OCI-LY1 (cell line): ENCODE measurements at regions not wholly inside any gene's neighbourhood (a gene's known extent, or its start where the extent isn't known, plus 50 kb on each side); places are given as distances from the start of the nearest gene placed in this dataset.

Experiments used
- H2AFZ ChIP-seq: fragments of 200-600 bp; sonication (generic), shearing (Covaris generic); 2 replicates; pipeline ENCODE4 v1.6.0; 2014; ENCODE audit warnings: antibody characterized with exemption, mild to moderate bottlenecking, low read length
- H3F3A ChIP-seq: fragments of 200-600 bp; sonication (generic), shearing (Covaris generic); 2 replicates; pipeline ENCODE4 v1.6.0; 2014; ENCODE audit warnings: mild to moderate bottlenecking, antibody characterized with exemption, low read length, moderate library complexity; ENCODE audit not compliant: insufficient read depth
- H3K27ac ChIP-seq: fragments of 200-600 bp; sonication (generic); 2 replicates; pipeline ENCODE4 v1.5.1; 2014; ENCODE audit warnings: low read length, mixed run types, mild to moderate bottlenecking, low read depth; ENCODE audit not compliant: poor library complexity, severe bottlenecking
- H3K27me3 ChIP-seq: fragments of 200-600 bp; sonication (generic); 2 replicates; pipeline ENCODE4 v1.6.0; 2014; ENCODE audit warnings: antibody characterized with exemption, mild to moderate bottlenecking, low read length, moderate library complexity; ENCODE audit not compliant: insufficient read depth
- H3K36me3 ChIP-seq: fragments of 200-600 bp; sonication (generic); 2 replicates; pipeline ENCODE4 v1.6.1; 2014; ENCODE audit warnings: mild to moderate bottlenecking, antibody characterized with exemption, low read length, moderate library complexity, mixed read lengths; ENCODE audit not compliant: insufficient read depth
- H3K4me1 ChIP-seq: fragments of 200-600 bp; sonication (generic); 2 replicates; pipeline ENCODE4 v1.5.1; 2014; ENCODE audit warnings: mild to moderate bottlenecking, low read length, moderate library complexity; ENCODE audit not compliant: insufficient read depth, severe bottlenecking
- H3K4me2 ChIP-seq: fragments of 200-600 bp; sonication (generic), shearing (Covaris generic); 2 replicates; pipeline ENCODE4 v1.6.1; 2014; ENCODE audit warnings: low read length
- H3K4me3 ChIP-seq: fragments of 200-600 bp; sonication (generic); 2 replicates; pipeline ENCODE4 v1.5.1; 2014; ENCODE audit warnings: low read length, low read depth, mild to moderate bottlenecking, mixed read lengths; ENCODE audit not compliant: poor library complexity, severe bottlenecking
- H3K79me2 ChIP-seq: fragments of 200-600 bp; shearing (Covaris generic); 2 replicates; pipeline ENCODE4 v1.6.1; 2016; ENCODE audit warnings: mixed run types, low read length, mixed read lengths; ENCODE audit not compliant: insufficient read depth
- H3K9ac ChIP-seq: fragments of 200-600 bp; sonication (generic), shearing (Covaris generic); 2 replicates; pipeline ENCODE4 v1.6.1; 2014; ENCODE audit warnings: mild to moderate bottlenecking, low read length, mixed read lengths
- H3K9me2 ChIP-seq: fragments of 200-600 bp; sonication (generic), shearing (Covaris generic); 2 replicates; pipeline ENCODE4 v1.6.1; 2014; ENCODE audit warnings: low read depth, mild to moderate bottlenecking, low read length, mixed read lengths
- H3K9me3 ChIP-seq: fragments of 200-600 bp; shearing (Covaris generic); 2 replicates; pipeline ENCODE4 v1.6.1; 2014; ENCODE audit warnings: low read length, mixed read lengths
- H4K20me1 ChIP-seq: fragments of 200-600 bp; sonication (generic), shearing (Covaris generic); 2 replicates; pipeline ENCODE4 v1.6.0; 2016; ENCODE audit warnings: mild to moderate bottlenecking, low read length; ENCODE audit not compliant: insufficient read depth
- EZH2 ChIP-seq: fragments of 200-600 bp; sonication (generic), shearing (Covaris generic); IDR thresholded peaks from 2 replicates; pipeline ENCODE4 v1.8.0; 2017; ENCODE audit warnings: borderline replicate concordance, mixed run types, mild to moderate bottlenecking, antibody characterized with exemption, low read length, moderate library complexity, mixed read lengths
- TF ChIP-seq, protein P1 (sequence below): fragments of 200-600 bp; sonication (generic), shearing (Covaris generic); IDR thresholded peaks from 2 replicates; pipeline ENCODE4 v1.5.1; 2017; ENCODE audit warnings: mild to moderate bottlenecking, antibody characterized with exemption, low read length, moderate library complexity, mixed read lengths

DNA sequence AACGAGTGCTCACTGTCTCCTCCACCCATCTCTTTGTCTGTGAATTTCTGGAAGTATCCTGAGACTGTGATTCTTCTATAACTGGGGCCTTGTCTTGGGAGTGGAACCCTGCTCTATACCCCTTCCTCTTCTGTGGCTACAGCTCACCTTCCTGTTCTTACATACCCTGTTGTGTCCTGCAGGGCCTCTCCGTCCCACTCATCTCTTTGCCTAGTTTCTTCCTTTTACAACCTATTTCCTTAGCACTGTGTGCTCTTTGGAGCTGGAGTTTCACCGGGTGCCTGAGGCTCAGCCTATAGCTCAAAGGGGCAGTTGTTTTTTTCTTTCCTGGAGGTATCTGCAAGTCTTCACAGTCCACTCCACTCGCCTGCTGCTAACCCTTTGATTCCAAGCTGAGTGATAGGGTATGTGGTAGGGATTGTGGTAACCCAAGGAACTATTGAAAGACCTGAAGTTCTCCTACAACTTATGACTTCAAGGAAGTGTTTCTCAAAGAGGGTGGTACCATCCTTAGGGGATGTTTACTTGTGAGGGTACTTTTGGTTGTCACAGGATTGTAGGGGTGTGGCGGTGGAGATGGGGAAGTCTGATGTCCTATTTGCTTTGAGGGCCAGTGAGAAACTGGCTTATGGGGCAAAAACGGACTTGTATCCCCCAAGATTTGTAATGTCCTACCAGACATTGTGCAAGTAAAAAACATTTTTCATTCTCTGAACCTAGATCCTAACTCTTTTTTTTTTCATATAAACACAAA is 66.6 kb upstream of the ARL8B start:
- no peaks in the 10 kb centered on the region for H3K9me3 ChIP-seq
- H3K27me3 ChIP-seq, result no peaks in the 10 kb centered on the region
- no peak overlapping the region for H3K9ac ChIP-seq
- no peaks in the 10 kb centered on the region for H3K9me2 ChIP-seq
- no peaks in the 10 kb centered on the region for H3K36me3 ChIP-seq
- H3K4me2 ChIP-seq, result no peak overlapping the region
- TF ChIP-seq, protein P1, sequence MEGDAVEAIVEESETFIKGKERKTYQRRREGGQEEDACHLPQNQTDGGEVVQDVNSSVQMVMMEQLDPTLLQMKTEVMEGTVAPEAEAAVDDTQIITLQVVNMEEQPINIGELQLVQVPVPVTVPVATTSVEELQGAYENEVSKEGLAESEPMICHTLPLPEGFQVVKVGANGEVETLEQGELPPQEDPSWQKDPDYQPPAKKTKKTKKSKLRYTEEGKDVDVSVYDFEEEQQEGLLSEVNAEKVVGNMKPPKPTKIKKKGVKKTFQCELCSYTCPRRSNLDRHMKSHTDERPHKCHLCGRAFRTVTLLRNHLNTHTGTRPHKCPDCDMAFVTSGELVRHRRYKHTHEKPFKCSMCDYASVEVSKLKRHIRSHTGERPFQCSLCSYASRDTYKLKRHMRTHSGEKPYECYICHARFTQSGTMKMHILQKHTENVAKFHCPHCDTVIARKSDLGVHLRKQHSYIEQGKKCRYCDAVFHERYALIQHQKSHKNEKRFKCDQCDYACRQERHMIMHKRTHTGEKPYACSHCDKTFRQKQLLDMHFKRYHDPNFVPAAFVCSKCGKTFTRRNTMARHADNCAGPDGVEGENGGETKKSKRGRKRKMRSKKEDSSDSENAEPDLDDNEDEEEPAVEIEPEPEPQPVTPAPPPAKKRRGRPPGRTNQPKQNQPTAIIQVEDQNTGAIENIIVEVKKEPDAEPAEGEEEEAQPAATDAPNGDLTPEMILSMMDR, result no peak
- TF ChIP-seq EZH2, result no peak
- no peak overlapping the region for H3K4me3 ChIP-seq
- H2AFZ ChIP-seq, result no peak overlapping the region
- H4K20me1 ChIP-seq, result no peaks in the 10 kb centered on the region
- H3K4me1 ChIP-seq, result no peaks in the 10 kb centered on the region
- no peaks in the 10 kb centered on the region for H3F3A ChIP-seq
- H3K79me2 ChIP-seq, result no peaks in the 10 kb centered on the region
- H3K27ac ChIP-seq, result no peak overlapping the region

DNA sequence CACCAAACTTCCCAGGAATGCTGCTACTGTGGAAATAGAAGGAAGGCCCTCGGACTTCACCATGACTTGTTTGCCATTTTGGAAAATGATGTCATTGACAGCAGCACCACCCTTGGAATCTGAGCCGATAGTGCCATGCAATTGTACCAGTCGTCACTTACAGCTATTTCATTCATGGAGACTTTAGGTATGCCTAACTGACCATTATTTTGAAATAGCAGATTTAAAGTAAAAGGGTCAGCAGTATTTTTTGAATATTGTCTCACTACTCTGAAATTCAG is 66.0 kb upstream of the ARL8B start:
- no peak overlapping the region for H2AFZ ChIP-seq
- no peaks in the 10 kb centered on the region for H3K4me1 ChIP-seq
- no peaks in the 10 kb centered on the region for H3K36me3 ChIP-seq
- H4K20me1 ChIP-seq, result no peaks in the 10 kb centered on the region
- H3K4me3 ChIP-seq, result no peak overlapping the region
- H3F3A ChIP-seq, result no peaks in the 10 kb centered on the region
- no peak overlapping the region for H3K9ac ChIP-seq
- no peaks in the 10 kb centered on the region for H3K79me2 ChIP-seq
- no peak for TF ChIP-seq EZH2
- TF ChIP-seq, protein P1, result no peak
- no peak overlapping the region for H3K4me2 ChIP-seq
- H3K9me3 ChIP-seq, result no peaks in the 10 kb centered on the region
- no peaks in the 10 kb centered on the region for H3K9me2 ChIP-seq
- no peaks in the 10 kb centered on the region for H3K27me3 ChIP-seq
- no peak overlapping the region for H3K27ac ChIP-seq

DNA sequence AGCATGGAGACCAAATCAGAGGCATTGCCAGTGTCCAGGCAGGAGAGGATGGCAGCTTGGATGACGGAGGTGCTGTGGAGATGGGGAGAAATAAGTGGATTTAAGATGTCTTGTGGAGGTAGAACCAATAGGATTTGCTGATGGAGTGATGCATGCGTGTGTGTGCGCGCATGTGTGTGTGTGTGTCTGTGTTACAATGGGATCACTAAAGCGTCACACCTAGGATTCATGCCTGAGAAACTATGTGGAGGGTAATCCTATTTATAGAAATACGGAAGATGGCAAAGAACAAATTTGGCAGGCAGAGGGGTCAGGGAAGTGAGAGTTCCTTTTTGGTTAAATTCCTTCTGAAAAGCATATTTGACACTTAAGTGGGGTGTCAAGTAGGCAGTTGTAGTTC is 64.8 kb upstream of the ARL8B start:
- Histone ChIP-seq H3K4me3 (no peak overlapping the region), H3K79me2 (no peaks in the 10 kb centered on the region), H3K36me3 (no peaks in the 10 kb centered on the region), H3K9me3 (no peaks in the 10 kb centered on the region), H3K27ac (no peak overlapping the region), H3K9ac (no peak overlapping the region), H3K4me2 (no peak overlapping the region), H3K27me3 (no peaks in the 10 kb centered on the region), H3K9me2 (no peaks in the 10 kb centered on the region), H3K4me1 (no peaks in the 10 kb centered on the region), H3F3A (no peaks in the 10 kb centered on the region), H4K20me1 (no peaks in the 10 kb centered on the region), H2AFZ (no peak overlapping the region)
- TF ChIP-seq, protein P1, result no peak
- TF ChIP-seq EZH2, result no peak
